Mesendoderm (in vitro differentiated cells): ENCODE measurements at regions not wholly inside any gene's neighbourhood (a gene's known extent, or its start where the extent isn't known, plus 50 kb on each side); places are given as distances from the start of the nearest gene placed in this dataset.
"Not testable (repeated sequence)": the region's sequence is repeated elsewhere in the genome, so short reads cannot be mapped to it uniquely, and the experiment has no call there.

Experiments used
- DNase-seq: peaks from one replicate; pipeline ENCODE4 v3.0.0; 2013
- H2AK5ac ChIP-seq: 2 replicates; pipeline ENCODE4 v1.6.1; 2013; ENCODE audit warnings: low read length, inconsistent platforms
- H2BK120ac ChIP-seq: 2 replicates; pipeline ENCODE4 v1.6.1; 2013; ENCODE audit warnings: low read depth, mild to moderate bottlenecking, low read length, moderate library complexity, mixed read lengths
- H2BK15ac ChIP-seq: replicated peaks from 2 replicates; pipeline ENCODE4 v1.6.1; 2013; ENCODE audit warnings: low read depth, mild to moderate bottlenecking, moderate library complexity
- H2BK5ac ChIP-seq: 2 replicates; pipeline ENCODE4 v1.6.1; 2013; ENCODE audit warnings: low read length, inconsistent platforms
- H3K18ac ChIP-seq: 2 replicates; pipeline ENCODE4 v1.6.1; 2013; ENCODE audit warnings: mild to moderate bottlenecking, low read length, mixed read lengths
- H3K23ac ChIP-seq: one replicate; pipeline ENCODE4 v1.6.1; 2013; ENCODE audit warnings: low read length
- H3K27ac ChIP-seq: 2 replicates; pipeline ENCODE4 v1.5.1; 2013; ENCODE audit warnings: low read depth, mild to moderate bottlenecking, inconsistent platforms, low read length, moderate library complexity
- H3K27me3 ChIP-seq: 2 replicates; pipeline ENCODE4 v1.6.1; 2013; ENCODE audit warnings: low read length, control low read depth, mild to moderate bottlenecking, inconsistent platforms; ENCODE audit not compliant: insufficient read depth, poor library complexity
- H3K36me3 ChIP-seq: 2 replicates; pipeline ENCODE4 v1.6.1; 2013; ENCODE audit warnings: low read length, inconsistent platforms; ENCODE audit not compliant: control insufficient read depth, insufficient read depth
- H3K4ac ChIP-seq: one replicate; pipeline ENCODE4 v1.6.1; 2013; ENCODE audit warnings: low read depth, mild to moderate bottlenecking, low read length, moderate library complexity
- H3K4me1 ChIP-seq: 2 replicates; pipeline ENCODE4 v1.6.1; 2013; ENCODE audit warnings: low read depth, low read length, inconsistent platforms; ENCODE audit not compliant: control insufficient read depth
- H3K4me2 ChIP-seq: 2 replicates; pipeline ENCODE4 v1.6.1; 2013; ENCODE audit warnings: low read length
- H3K4me3 ChIP-seq: 2 replicates; pipeline ENCODE4 v1.5.1; 2013; ENCODE audit warnings: mild to moderate bottlenecking, low read length
- H3K56ac ChIP-seq: one replicate; pipeline ENCODE4 v1.6.1; 2013; ENCODE audit warnings: low read length
- H3K79me1 ChIP-seq: 2 replicates; pipeline ENCODE4 v1.6.1; 2013; ENCODE audit warnings: low read length, inconsistent platforms
- H3K79me2 ChIP-seq: 2 replicates; pipeline ENCODE4 v1.6.1; 2013; ENCODE audit warnings: mild to moderate bottlenecking, low read length; ENCODE audit not compliant: control insufficient read depth, insufficient read depth
- H3K9ac ChIP-seq: 2 replicates; pipeline ENCODE4 v1.6.1; 2013; ENCODE audit warnings: low read length, inconsistent platforms
- H4K5ac ChIP-seq: one replicate; pipeline ENCODE4 v1.6.1; 2013; ENCODE audit warnings: low read length
- H4K8ac ChIP-seq: one replicate; pipeline ENCODE4 v1.6.1; 2013; ENCODE audit warnings: low read depth, mild to moderate bottlenecking, control low read depth, low read length, moderate library complexity
- WGBS: extraction: QIAGEN DNeasy Blood & Tissue Kit; methylation state at CpG from one replicate; pipeline ENCODE4 v1.1.7; 2013; ENCODE audit warnings: low lambda C conversion rate, missing lambda C conversion rate; ENCODE audit not compliant: insufficient coverage; ENCODE audit errors: extremely low coverage; 5-methylcytosine and 5-hydroxymethylcytosine counted together

- Histone ChIP-seq H3K4ac (no peak overlapping the region), H3K79me2 (no peaks in the 10 kb centered on the region), H4K5ac (no peak overlapping the region), H3K4me1 (no peaks in the 10 kb centered on the region), H3K36me3 (no peaks in the 10 kb centered on the region), H3K9ac (no peak overlapping the region), H2BK5ac (no peak overlapping the region), H2AK5ac (no peak overlapping the region), H3K4me3 (no peak overlapping the region), H2BK15ac (no peak overlapping the region), H2BK120ac (no peak overlapping the region), H3K79me1 (no peaks in the 10 kb centered on the region), H3K56ac (no peak overlapping the region), H4K8ac (no peak overlapping the region), H3K27ac (no peak overlapping the region), H3K4me2 (no peak overlapping the region), H3K27me3 (no peaks in the 10 kb centered on the region), H3K23ac (no peak overlapping the region), H3K18ac (no peak overlapping the region)
- DNase-seq = peak; percentile 0
- WGBS = no CpG with 5 or more reads among the region's 4 CpGs
Measured at GRCh38 chr11:59025097-59025496, 61.0 kb upstream of the GLYATL1B start.

GRCh38 chr11:59028105-59028504 is 58.0 kb upstream of the GLYATL1B start:
- Histone ChIP-seq H2BK120ac (no peak overlapping the region), H3K56ac (no peak overlapping the region), H3K9ac (no peak overlapping the region), H4K8ac (no peak overlapping the region), H3K23ac (no peak overlapping the region), H3K18ac (no peak overlapping the region), H3K4me2 (no peak overlapping the region), H3K27me3 (no peaks in the 10 kb centered on the region), H3K4me1 (no peaks in the 10 kb centered on the region), H3K4ac (no peak overlapping the region), H2BK15ac (no peak overlapping the region), H3K36me3 (no peaks in the 10 kb centered on the region), H3K27ac (no peak overlapping the region), H3K79me2 (no peaks in the 10 kb centered on the region), H2AK5ac (no peak overlapping the region), H3K79me1 (no peaks in the 10 kb centered on the region), H4K5ac (no peak overlapping the region), H3K4me3 (no peak overlapping the region), H2BK5ac (no peak overlapping the region)
- DNase-seq = no peak
- no CpG with 5 or more reads among the region's 5 CpGs for WGBS

- no peak overlapping the region for H4K8ac ChIP-seq
- H3K4me1 ChIP-seq = no peaks in the 10 kb centered on the region
- H2BK5ac ChIP-seq = no peak overlapping the region
- H3K79me2 ChIP-seq = no peaks in the 10 kb centered on the region
- no peak overlapping the region for H4K5ac ChIP-seq
- no peak overlapping the region for H3K4me3 ChIP-seq
- H3K18ac ChIP-seq = no peak overlapping the region
- H2BK15ac ChIP-seq = no peak overlapping the region
- H3K27ac ChIP-seq = no peak overlapping the region
- H3K79me1 ChIP-seq = no peaks in the 10 kb centered on the region
- no peak overlapping the region for H3K23ac ChIP-seq
- no peaks in the 10 kb centered on the region for H3K27me3 ChIP-seq
- H3K4me2 ChIP-seq = no peak overlapping the region
- H3K36me3 ChIP-seq = no peaks in the 10 kb centered on the region
- H3K9ac ChIP-seq = no peak overlapping the region
- WGBS = no CpG with 5 or more reads among the region's 2 CpGs
- no peak overlapping the region for H2AK5ac ChIP-seq
- H3K4ac ChIP-seq = no peak overlapping the region
- DNase-seq = no peak
- H2BK120ac ChIP-seq = no peak overlapping the region
- no peak overlapping the region for H3K56ac ChIP-seq
Measured at GRCh38 chr11:59029366-59029889, 56.7 kb upstream of the GLYATL1B start.

- no CpG with 5 or more reads among the region's 4 CpGs for WGBS
- H3K56ac ChIP-seq = no peak overlapping the region
- H3K4me2 ChIP-seq = no peak overlapping the region
- H2BK5ac ChIP-seq = no peak overlapping the region
- no peak overlapping the region for H3K4me3 ChIP-seq
- H3K23ac ChIP-seq = no peak overlapping the region
- no peak overlapping the region for H2BK15ac ChIP-seq
- H4K8ac ChIP-seq = no peak overlapping the region
- H3K79me1 ChIP-seq = no peaks in the 10 kb centered on the region
- no peak overlapping the region for H2AK5ac ChIP-seq
- H2BK120ac ChIP-seq = no peak overlapping the region
- H3K27me3 ChIP-seq = no peaks in the 10 kb centered on the region
- H3K9ac ChIP-seq = no peak overlapping the region
- no peak for DNase-seq
- no peak overlapping the region for H3K4ac ChIP-seq
- no peaks in the 10 kb centered on the region for H3K79me2 ChIP-seq
- H3K18ac ChIP-seq = no peak overlapping the region
- no peaks in the 10 kb centered on the region for H3K36me3 ChIP-seq
- no peaks in the 10 kb centered on the region for H3K4me1 ChIP-seq
- no peak overlapping the region for H3K27ac ChIP-seq
- H4K5ac ChIP-seq = no peak overlapping the region
Measured at GRCh38 chr11:59030037-59030436, 56.1 kb upstream of the GLYATL1B start.

GRCh38 chr11:59031746-59032145 is 54.4 kb upstream of the GLYATL1B start:
- not testable (repeated sequence) for H4K8ac ChIP-seq, DNase-seq, H2BK15ac ChIP-seq, H3K56ac ChIP-seq, H3K79me2 ChIP-seq, H3K9ac ChIP-seq, H2BK5ac ChIP-seq, H3K36me3 ChIP-seq, H3K79me1 ChIP-seq, H3K4ac ChIP-seq, H3K4me1 ChIP-seq, H3K4me2 ChIP-seq, H2BK120ac ChIP-seq, H3K18ac ChIP-seq, H4K5ac ChIP-seq, H3K27ac ChIP-seq, H3K27me3 ChIP-seq, H3K4me3 ChIP-seq, H2AK5ac ChIP-seq, H3K23ac ChIP-seq
- WGBS = no CpG with 5 or more reads among the region's 1 CpG
